GM23248 (cell line): ENCODE measurements at regions not wholly inside any gene's neighbourhood (a gene's known extent, or its start where the extent isn't known, plus 50 kb on each side); places are given as distances from the start of the nearest gene placed in this dataset.

Experiments
- EZH2 ChIP-seq: fragments of 200-600 bp; sonication (generic); IDR thresholded peaks from 2 replicates; pipeline ENCODE4 v1.6.1; 2018; ENCODE audit warnings: antibody characterized with exemption, mild to moderate bottlenecking; ENCODE audit not compliant: insufficient read depth, poor library complexity, severe bottlenecking
- EZH2phosphoT487 ChIP-seq: fragments of 200-600 bp; sonication (generic); IDR thresholded peaks from 2 replicates; pipeline ENCODE4 v1.6.1; 2018; ENCODE audit warnings: antibody characterized with exemption, moderate library complexity, mild to moderate bottlenecking, low read depth; ENCODE audit not compliant: insufficient read depth

- TF ChIP-seq EZH2 (no peak), EZH2phosphoT487 (no peak)
These were observed 362.4 kb upstream of the ZNF385D start for GRCh38 chr3:22113453-22113852.
